ENCODE measurements at regions not wholly inside any gene's neighbourhood (a gene's known extent, or its start where the extent isn't known, plus 50 kb on each side); places are given as distances from the start of the nearest gene placed in this dataset.
"Not testable (repeated sequence)": the region's sequence is repeated elsewhere in the genome, so short reads cannot be mapped to it uniquely, and the experiment has no call there.

- Histone ChIP-seq H3K9ac (ENCODE audit: low read depth, low read length) (no peak overlapping the region), H3K36me3 (ENCODE audit: insufficient read depth, low read length) (no peaks in the 10 kb centered on the region), H3K27ac (ENCODE audit: low read depth, low read length) (no peak overlapping the region), H3K4me3 (ENCODE audit: low read length) (no peak overlapping the region), H3K4me1 (ENCODE audit: insufficient read depth, low read length) (no peaks in the 10 kb centered on the region), H3K27me3 (ENCODE audit: insufficient read depth, low read length) (no peaks in the 10 kb centered on the region), H3K9me3 (ENCODE audit: insufficient read depth, low read depth, low read length) (no peaks in the 10 kb centered on the region)
- WGBS: 89% methylated on average over 9 of the region's 9 CpGs
Observed at GRCh38 chr3:55156851-55157650, 229.2 kb upstream of the LRTM1 start.

- Histone ChIP-seq H3K4me3 (ENCODE audit: low read length) (no peak overlapping the region), H3K4me1 (ENCODE audit: insufficient read depth, low read length) (no peaks in the 10 kb centered on the region), H3K27ac (ENCODE audit: low read depth, low read length) (no peak overlapping the region), H3K36me3 (ENCODE audit: insufficient read depth, low read length) (no peaks in the 10 kb centered on the region), H3K9ac (ENCODE audit: low read depth, low read length) (no peak overlapping the region), H3K9me3 (ENCODE audit: insufficient read depth, low read depth, low read length) (no peaks in the 10 kb centered on the region), H3K27me3 (ENCODE audit: insufficient read depth, low read length) (no peaks in the 10 kb centered on the region)
- 99% methylated on average over 8 of the region's 9 CpGs for WGBS
Observed at GRCh38 chr3:55147856-55148720, 220.2 kb upstream of the LRTM1 start.

- Histone ChIP-seq H3K9me3 (ENCODE audit: insufficient read depth, low read depth, low read length) (no peaks in the 10 kb centered on the region), H3K4me1 (ENCODE audit: insufficient read depth, low read length) (no peaks in the 10 kb centered on the region), H3K9ac (ENCODE audit: low read depth, low read length) (no peak overlapping the region), H3K27ac (ENCODE audit: low read depth, low read length) (no peak overlapping the region), H3K4me3 (ENCODE audit: low read length) (no peak overlapping the region), H3K27me3 (ENCODE audit: insufficient read depth, low read length) (no peaks in the 10 kb centered on the region), H3K36me3 (ENCODE audit: insufficient read depth, low read length) (no peaks in the 10 kb centered on the region)
- 89% methylated on average over 3 of the region's 3 CpGs for WGBS
Observed at GRCh38 chr3:55147406-55147805, 219.5 kb upstream of the LRTM1 start.

- Histone ChIP-seq H3K27ac (ENCODE audit: low read depth, low read length) (no peak overlapping the region), H3K27me3 (ENCODE audit: insufficient read depth, low read length) (no peaks in the 10 kb centered on the region), H3K4me1 (ENCODE audit: insufficient read depth, low read length) (no peaks in the 10 kb centered on the region), H3K9me3 (ENCODE audit: insufficient read depth, low read depth, low read length) (no peaks in the 10 kb centered on the region), H3K4me3 (ENCODE audit: low read length) (no peak overlapping the region), H3K9ac (ENCODE audit: low read depth, low read length) (no peak overlapping the region), H3K36me3 (ENCODE audit: insufficient read depth, low read length) (no peaks in the 10 kb centered on the region)
- WGBS: 96% methylated on average over 3 of the region's 4 CpGs
Observed at GRCh38 chr3:55146216-55146615, 218.4 kb upstream of the LRTM1 start.

GRCh38 chr3:55144015-55144673 lies 216.3 kb upstream of the LRTM1 start:
- H3K36me3 ChIP-seq (ENCODE audit: insufficient read depth, low read length): no peaks in the 10 kb centered on the region
- no peak overlapping the region for H3K9ac ChIP-seq (ENCODE audit: low read depth, low read length)
- no peak overlapping the region for H3K27ac ChIP-seq (ENCODE audit: low read depth, low read length)
- H3K4me1 ChIP-seq (ENCODE audit: insufficient read depth, low read length): no peaks in the 10 kb centered on the region
- no peaks in the 10 kb centered on the region for H3K9me3 ChIP-seq (ENCODE audit: insufficient read depth, low read depth, low read length)
- no peaks in the 10 kb centered on the region for H3K27me3 ChIP-seq (ENCODE audit: insufficient read depth, low read length)
- no peak overlapping the region for H3K4me3 ChIP-seq (ENCODE audit: low read length)
- 94% methylated on average over 7 of the region's 7 CpGs for WGBS

GRCh38 chr3:55143336-55143735 lies 215.5 kb upstream of the LRTM1 start:
- H3K9ac ChIP-seq (ENCODE audit: low read depth, low read length): no peak overlapping the region
- no peak overlapping the region for H3K4me3 ChIP-seq (ENCODE audit: low read length)
- no peaks in the 10 kb centered on the region for H3K4me1 ChIP-seq (ENCODE audit: insufficient read depth, low read length)
- WGBS: 84% methylated on average over 2 of the region's 2 CpGs
- no peaks in the 10 kb centered on the region for H3K9me3 ChIP-seq (ENCODE audit: insufficient read depth, low read depth, low read length)
- no peaks in the 10 kb centered on the region for H3K27me3 ChIP-seq (ENCODE audit: insufficient read depth, low read length)
- H3K36me3 ChIP-seq (ENCODE audit: insufficient read depth, low read length): no peaks in the 10 kb centered on the region
- no peak overlapping the region for H3K27ac ChIP-seq (ENCODE audit: low read depth, low read length)

- not testable (repeated sequence) for H3K9me3 ChIP-seq (ENCODE audit: insufficient read depth, low read depth, low read length); H3K27ac ChIP-seq (ENCODE audit: low read depth, low read length); H3K4me1 ChIP-seq (ENCODE audit: insufficient read depth, low read length); H3K36me3 ChIP-seq (ENCODE audit: insufficient read depth, low read length); H3K27me3 ChIP-seq (ENCODE audit: insufficient read depth, low read length); H3K4me3 ChIP-seq (ENCODE audit: low read length); H3K9ac ChIP-seq (ENCODE audit: low read depth, low read length)
- 94% methylated on average over 25 of the region's 25 CpGs for WGBS
Observed at GRCh38 chr3:55136291-55136690, 208.4 kb upstream of the LRTM1 start.

- no peaks in the 10 kb centered on the region for H3K9me3 ChIP-seq (ENCODE audit: insufficient read depth, low read depth, low read length)
- no peak overlapping the region for H3K4me3 ChIP-seq (ENCODE audit: low read length)
- no peaks in the 10 kb centered on the region for H3K27me3 ChIP-seq (ENCODE audit: insufficient read depth, low read length)
- WGBS: 90% methylated on average over 5 of the region's 8 CpGs
- H3K4me1 ChIP-seq (ENCODE audit: insufficient read depth, low read length): peaks cover 13% of the 10 kb centered on the region
- no peaks in the 10 kb centered on the region for H3K36me3 ChIP-seq (ENCODE audit: insufficient read depth, low read length)
- no peak overlapping the region for H3K9ac ChIP-seq (ENCODE audit: low read depth, low read length)
- H3K27ac ChIP-seq (ENCODE audit: low read depth, low read length): no peak overlapping the region
Observed at GRCh38 chr3:55128225-55128823, 200.5 kb upstream of the LRTM1 start.

- no peak overlapping the region for H3K27ac ChIP-seq (ENCODE audit: low read depth, low read length)
- H3K9ac ChIP-seq (ENCODE audit: low read depth, low read length): no peak overlapping the region
- H3K4me3 ChIP-seq (ENCODE audit: low read length): no peak overlapping the region
- WGBS: 76% methylated on average over 4 of the region's 4 CpGs
- peaks cover 13% of the 10 kb centered on the region for H3K4me1 ChIP-seq (ENCODE audit: insufficient read depth, low read length)
- H3K36me3 ChIP-seq (ENCODE audit: insufficient read depth, low read length): no peaks in the 10 kb centered on the region
- no peaks in the 10 kb centered on the region for H3K9me3 ChIP-seq (ENCODE audit: insufficient read depth, low read depth, low read length)
- H3K27me3 ChIP-seq (ENCODE audit: insufficient read depth, low read length): no peaks in the 10 kb centered on the region
Observed at GRCh38 chr3:55127565-55127964, 199.7 kb upstream of the LRTM1 start.

- no peaks in the 10 kb centered on the region for H3K36me3 ChIP-seq (ENCODE audit: insufficient read depth, low read length)
- H3K27ac ChIP-seq (ENCODE audit: low read depth, low read length): no peak overlapping the region
- WGBS: 93% methylated on average over 4 of the region's 4 CpGs
- no peaks in the 10 kb centered on the region for H3K9me3 ChIP-seq (ENCODE audit: insufficient read depth, low read depth, low read length)
- H3K27me3 ChIP-seq (ENCODE audit: insufficient read depth, low read length): no peaks in the 10 kb centered on the region
- no peak overlapping the region for H3K9ac ChIP-seq (ENCODE audit: low read depth, low read length)
- H3K4me1 ChIP-seq (ENCODE audit: insufficient read depth, low read length): peaks cover 13% of the 10 kb centered on the region
- no peak overlapping the region for H3K4me3 ChIP-seq (ENCODE audit: low read length)
Observed at GRCh38 chr3:55124371-55124770, 196.5 kb upstream of the LRTM1 start.
